SHP77 treated with DMSO at 0.1 percent for 48 hours (cell line): ENCODE measurements at regions not wholly inside any gene's neighbourhood (a gene's known extent, or its start where the extent isn't known, plus 50 kb on each side); places are given as distances from the start of the nearest gene placed in this dataset.
"Not testable (repeated sequence)": the region's sequence is repeated elsewhere in the genome, so short reads cannot be mapped to it uniquely, and the experiment has no call there.

ENCODE experiments used
- DNase-seq: peaks from one replicate; lab custom pipeline; 2025; lab: John Stamatoyannopoulos, UW

- DNase-seq = no peak
These were observed 174.1 kb upstream of the TMTC1 start for GRCh38 chr12:29957835-29958234.

DNA sequence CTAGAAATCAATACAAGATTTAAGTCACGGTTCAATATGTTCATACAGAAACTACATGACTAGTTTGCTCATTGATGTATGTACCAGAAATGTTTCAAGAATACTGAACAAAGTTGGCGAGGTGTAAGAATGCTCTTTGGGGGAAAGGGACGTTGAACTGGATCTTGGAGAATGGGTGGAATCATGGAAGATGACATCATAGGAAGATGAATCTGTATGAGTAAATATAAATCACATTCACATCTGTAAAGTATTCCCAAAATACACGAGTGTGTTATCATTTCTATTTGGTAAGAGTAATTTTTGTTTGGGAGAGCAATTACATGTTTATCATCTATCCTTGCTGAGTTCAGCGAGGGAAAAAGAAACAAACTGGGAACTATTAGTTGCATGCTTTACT, 162.2 kb upstream of the TMTC1 start:
- no peak for DNase-seq

DNA sequence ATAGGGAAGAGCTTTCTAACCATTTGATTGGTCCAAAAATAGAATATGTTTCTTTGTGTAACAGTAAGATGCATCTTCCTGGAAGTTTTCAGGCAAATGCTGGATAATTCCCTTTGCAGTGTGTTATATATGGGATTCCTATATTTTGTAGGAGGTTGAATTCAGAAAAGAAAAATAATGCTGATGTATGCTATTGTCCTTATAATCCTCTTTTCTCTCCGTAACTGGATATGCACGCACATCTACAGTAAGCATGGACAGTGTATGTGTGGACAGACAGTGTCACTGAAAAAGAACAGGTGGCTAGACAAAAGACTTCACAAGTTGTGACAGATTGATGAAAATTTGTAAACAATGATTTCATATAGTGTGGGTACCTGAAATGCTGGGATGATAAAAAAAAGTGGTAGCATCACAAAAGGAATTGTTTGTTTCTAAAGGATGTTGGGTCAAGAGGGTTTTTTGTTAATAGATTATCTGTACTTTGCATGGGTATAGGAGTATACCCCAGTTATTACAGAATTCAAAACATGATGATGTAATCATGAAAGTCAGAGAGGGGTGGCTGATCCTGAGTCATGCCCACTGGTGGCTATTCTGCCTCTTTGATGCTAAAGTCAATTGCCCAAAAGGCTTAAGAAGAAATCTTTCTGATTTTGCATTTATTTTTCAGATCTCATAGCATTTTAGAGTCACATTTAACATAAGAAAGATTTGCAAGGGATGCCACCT, 160.7 kb upstream of the TMTC1 start:
- DNase-seq = peak; percentile 97

DNA sequence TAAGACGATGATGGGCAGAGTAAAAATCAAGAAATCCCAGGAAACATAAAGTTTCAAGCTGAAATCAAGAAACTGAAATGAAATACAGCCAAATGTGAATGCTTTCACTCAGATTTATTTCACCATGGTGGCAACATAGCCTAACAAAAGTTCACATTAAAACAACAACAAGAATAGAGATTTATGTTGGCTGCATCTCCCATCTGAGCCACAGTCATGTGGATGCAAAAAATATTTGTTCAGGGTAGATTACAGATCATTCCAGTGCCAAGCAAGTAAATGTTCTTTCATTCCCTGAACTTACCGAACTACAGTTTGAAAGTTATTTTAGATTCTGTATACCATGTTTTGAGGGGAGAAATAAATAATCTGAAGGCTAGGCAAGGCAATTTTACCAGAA, 159.9 kb upstream of the TMTC1 start:
- no peak for DNase-seq

GRCh38 chr12:29940811-29941210, 157.1 kb upstream of the TMTC1 start:
- no peak for DNase-seq

- no peak for DNase-seq
These were observed 146.8 kb upstream of the TMTC1 start for GRCh38 chr12:29930503-29930902.

DNA sequence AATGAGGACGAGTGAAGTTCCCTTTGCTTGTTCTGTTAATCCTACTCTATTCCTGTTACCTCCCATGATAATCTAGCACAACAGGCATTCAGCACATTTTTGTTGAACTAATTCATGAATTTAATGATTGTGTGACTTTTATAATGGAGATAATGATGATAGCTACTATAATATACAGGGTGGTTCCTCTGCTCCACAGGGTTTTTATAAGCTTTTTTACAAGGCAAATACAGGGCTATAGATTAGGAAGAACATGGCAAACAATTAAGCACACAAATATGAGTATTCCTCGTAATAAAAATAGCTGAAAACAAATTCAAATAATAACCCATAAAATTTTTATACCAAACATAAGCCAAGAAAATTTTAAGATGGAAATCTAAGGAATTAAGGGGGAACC, 145.6 kb upstream of the TMTC1 start:
- no peak for DNase-seq

DNA sequence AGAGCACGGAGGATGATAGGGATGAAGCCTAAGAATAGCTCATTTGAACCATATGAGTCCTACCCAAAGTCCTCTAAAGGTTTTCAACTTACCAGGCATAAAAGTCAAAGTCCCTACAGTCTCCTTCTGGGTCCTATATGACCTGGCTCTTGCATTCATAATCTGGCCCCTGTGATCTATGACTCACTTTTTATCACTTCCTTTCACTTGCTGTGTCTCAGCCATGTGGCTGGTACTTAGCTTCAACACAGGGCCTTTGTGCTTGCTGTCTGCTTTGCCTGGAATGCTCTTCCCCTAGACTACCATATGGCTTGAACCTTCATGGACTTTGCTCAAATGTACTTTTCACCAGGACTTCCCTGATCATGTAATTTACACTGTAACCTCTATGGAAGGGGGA, 137.6 kb upstream of the TMTC1 start:
- DNase-seq = no peak

DNA sequence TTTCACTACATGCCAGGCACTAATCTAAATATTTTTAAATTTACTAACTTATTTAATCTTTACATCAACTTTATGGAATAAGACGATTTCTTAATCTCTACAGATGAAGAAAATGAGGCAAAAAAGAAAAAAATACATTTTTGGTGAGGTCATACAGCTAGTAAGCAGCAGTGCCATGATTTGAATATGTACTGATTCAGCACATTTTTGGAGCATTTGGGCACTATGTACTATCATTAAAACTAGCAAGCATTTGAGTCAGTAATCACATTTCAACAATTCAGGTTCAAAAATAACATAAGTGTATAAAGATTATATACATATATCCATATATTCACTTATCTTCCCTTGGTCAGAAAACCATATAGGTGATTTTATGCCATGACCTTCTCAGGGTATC, 124.4 kb upstream of the TMTC1 start:
- no peak for DNase-seq

DNA sequence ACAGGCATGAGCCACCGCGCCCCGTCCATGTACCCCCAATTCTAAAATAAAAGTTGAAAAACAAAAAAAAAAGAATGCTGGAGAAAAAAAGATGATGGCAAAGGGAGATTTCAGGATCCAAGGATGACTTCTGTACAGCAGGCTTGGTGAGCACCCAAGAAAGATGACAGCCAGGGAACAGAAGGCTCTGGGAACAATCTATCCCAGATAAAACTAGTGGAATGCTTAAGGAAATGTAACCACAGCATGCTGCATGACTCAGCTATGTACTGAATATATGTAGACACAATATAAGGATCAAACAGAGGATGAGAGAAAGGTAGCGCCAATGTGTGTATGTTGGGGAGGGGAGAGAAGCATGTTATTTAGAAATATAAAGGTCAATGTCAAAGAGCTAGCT, 123.7 kb upstream of the TMTC1 start:
- DNase-seq = no peak

DNA sequence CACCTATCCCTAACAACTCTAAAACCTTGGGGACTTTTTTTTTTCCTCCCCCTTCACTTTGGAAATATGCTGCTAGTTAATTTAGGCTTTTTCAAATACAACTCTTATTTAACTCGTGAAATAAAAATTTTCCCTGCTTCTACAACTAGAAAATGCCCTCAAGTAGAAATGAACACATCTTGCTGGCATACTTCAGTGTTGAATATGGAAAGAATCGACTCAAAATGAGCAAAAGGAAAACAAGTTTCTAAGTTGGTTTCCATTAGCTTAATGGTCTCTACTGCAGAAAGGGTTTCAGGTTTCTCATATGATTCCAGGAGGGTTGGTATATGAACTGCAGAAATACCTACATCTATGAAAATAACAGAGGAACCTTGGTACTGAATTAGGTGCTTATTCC, 118.3 kb upstream of the TMTC1 start:
- DNase-seq = no peak

GRCh38 chr12:29901585-29901984, 117.8 kb upstream of the TMTC1 start:
- no peak for DNase-seq

GRCh38 chr12:29899212-29899931, 115.6 kb upstream of the TMTC1 start:
- no peak for DNase-seq

GRCh38 chr12:29895966-29896365, 112.2 kb upstream of the TMTC1 start:
- DNase-seq = no peak

- no peak for DNase-seq
These were observed 109.3 kb upstream of the TMTC1 start for GRCh38 chr12:29893002-29893401.

- no peak for DNase-seq
These were observed 108.0 kb upstream of the TMTC1 start for GRCh38 chr12:29891792-29892191.

- peak; percentile 61 for DNase-seq
These were observed 106.0 kb upstream of the TMTC1 start for GRCh38 chr12:29889737-29890136.

- DNase-seq = no peak
These were observed 105.0 kb upstream of the TMTC1 start for GRCh38 chr12:29888777-29889176.

DNA sequence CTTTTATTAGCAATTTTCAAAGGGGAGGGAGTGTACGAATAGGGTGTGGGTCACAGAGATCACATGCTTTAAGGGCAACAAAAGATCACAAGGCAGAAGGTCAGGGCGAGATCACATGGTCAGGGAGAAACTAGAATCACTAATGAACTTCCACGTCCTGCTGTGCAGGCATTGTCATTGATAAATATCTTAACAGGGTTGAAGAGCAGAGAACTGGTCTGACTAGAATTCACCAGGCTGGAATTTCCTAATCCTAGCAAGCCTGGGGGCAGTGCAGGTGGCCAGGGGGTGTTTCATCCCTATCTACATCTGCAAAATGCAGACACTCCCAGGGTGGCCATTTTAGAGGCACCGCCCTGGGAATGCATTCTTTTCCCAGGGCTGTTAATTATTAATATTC, 101.2 kb upstream of the TMTC1 start:
- not testable (repeated sequence) for DNase-seq

DNA sequence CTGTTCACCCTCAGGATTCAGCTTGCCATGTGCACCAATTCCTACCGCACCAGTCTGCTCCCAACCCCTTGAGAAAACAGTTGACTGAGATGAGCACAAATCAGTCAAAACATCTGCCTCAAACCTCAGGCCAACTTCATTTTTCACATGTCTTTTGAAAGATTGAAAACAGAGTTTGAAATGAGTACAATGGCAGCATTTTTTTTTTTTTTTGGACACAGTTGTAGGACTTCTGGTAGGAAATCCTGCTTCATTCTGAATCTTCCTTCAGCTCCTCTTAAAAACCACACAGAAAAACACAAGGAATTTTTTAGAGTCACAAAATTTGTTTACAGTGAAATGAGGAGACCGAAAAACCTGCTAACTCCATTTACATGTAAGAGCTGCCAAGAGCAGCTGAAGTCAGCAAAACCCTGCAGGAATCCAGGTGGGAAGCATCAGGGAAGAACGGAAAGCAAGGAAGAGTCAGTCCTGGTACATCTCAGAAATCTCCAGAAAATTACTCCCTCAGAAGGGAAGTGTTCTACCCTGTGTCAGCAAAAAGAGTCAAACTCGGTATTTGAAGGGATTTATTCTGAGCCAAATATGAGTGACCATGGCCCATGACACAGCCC, 100.3 kb upstream of the TMTC1 start:
- no peak for DNase-seq

DNA sequence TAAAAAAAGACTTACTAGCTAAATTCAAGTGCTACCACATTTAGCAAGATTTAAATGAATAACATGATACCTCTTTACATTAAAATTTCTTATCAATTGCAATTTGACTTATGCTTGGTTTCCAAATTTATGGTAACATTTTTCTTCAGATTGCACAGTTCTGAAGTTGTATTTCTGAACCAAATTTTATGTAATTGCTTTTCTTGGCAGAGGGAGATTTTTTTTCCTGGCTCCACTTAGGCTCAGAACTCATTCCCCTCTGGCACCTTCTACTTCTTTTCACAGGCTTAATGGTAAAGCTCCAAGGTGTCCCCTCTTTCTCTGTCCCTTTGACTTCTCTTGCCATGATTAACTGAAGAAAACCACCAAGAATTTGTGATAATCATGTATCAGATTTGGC, 99.8 kb upstream of the TMTC1 start:
- no peak for DNase-seq

- DNase-seq = no peak
These were observed 99.1 kb upstream of the TMTC1 start for GRCh38 chr12:29882846-29883245.

DNA sequence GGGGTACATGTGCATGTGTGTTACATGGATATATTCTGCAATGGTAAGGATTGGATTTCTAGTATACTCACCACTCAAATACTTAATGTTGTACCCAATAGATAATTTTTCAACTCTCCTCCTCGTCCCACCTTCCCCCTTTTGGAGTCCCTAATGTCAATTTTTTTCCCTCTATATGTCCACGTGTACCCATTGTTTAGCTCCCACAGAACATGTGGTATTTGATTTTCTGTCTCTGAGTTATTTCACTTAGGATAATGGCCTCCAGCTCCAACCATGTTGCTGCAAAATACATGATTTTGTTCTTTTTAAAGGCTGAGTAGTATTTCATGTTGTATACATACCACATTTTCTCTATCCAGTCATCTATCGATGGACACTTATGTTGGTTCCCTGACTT, 97.2 kb upstream of the TMTC1 start:
- DNase-seq = no peak
